CD4-positive, alpha-beta T cell treated with Interleukin-21 for 1 hour (primary cell): ENCODE measurements at regions not wholly inside any gene's neighbourhood (a gene's known extent, or its start where the extent isn't known, plus 50 kb on each side); places are given as distances from the start of the nearest gene placed in this dataset.

Experiments
- DNase-seq: peaks from one replicate; pipeline ENCODE4 v3.0.0-alpha.2; 2020

- DNase-seq = no peak
These were observed 469.5 kb downstream of the MAN2A1 start for GRCh38 chr5:110159202-110159601.

GRCh38 chr5:110161162-110161561 lies 471.4 kb downstream of the MAN2A1 start:
- DNase-seq = no peak

GRCh38 chr5:110165366-110165765 lies 475.6 kb downstream of the MAN2A1 start:
- no peak for DNase-seq

- no peak for DNase-seq
These were observed 477.7 kb downstream of the MAN2A1 start for GRCh38 chr5:110167384-110167783.

- no peak for DNase-seq
These were observed 479.7 kb downstream of the MAN2A1 start for GRCh38 chr5:110169461-110169860.

- no peak for DNase-seq
These were observed 488.0 kb downstream of the MAN2A1 start for GRCh38 chr5:110177729-110178128.

- no peak for DNase-seq
These were observed 489.6 kb downstream of the MAN2A1 start for GRCh38 chr5:110179321-110179720.

GRCh38 chr5:110194191-110194590 lies 504.5 kb downstream of the MAN2A1 start:
- no peak for DNase-seq

GRCh38 chr5:110195288-110195687 lies 505.6 kb downstream of the MAN2A1 start:
- DNase-seq = no peak

- no peak for DNase-seq
These were observed 512.1 kb downstream of the MAN2A1 start for GRCh38 chr5:110201791-110202190.

- no peak for DNase-seq
These were observed 513.9 kb downstream of the MAN2A1 start for GRCh38 chr5:110203661-110204060.

GRCh38 chr5:110209401-110209800 lies 517.1 kb downstream of the TMEM232 start:
- no peak for DNase-seq

- DNase-seq = no peak
These were observed 507.5 kb downstream of the TMEM232 start for GRCh38 chr5:110218981-110219380.

GRCh38 chr5:110219769-110220168 lies 506.7 kb downstream of the TMEM232 start:
- no peak for DNase-seq

- no peak for DNase-seq
These were observed 505.4 kb downstream of the TMEM232 start for GRCh38 chr5:110221036-110221435.

GRCh38 chr5:110224050-110224449 lies 502.4 kb downstream of the TMEM232 start:
- DNase-seq = no peak

- DNase-seq = no peak
These were observed 500.5 kb downstream of the TMEM232 start for GRCh38 chr5:110225949-110226348.

- no peak for DNase-seq
These were observed 486.7 kb downstream of the TMEM232 start for GRCh38 chr5:110239786-110240185.

GRCh38 chr5:110242950-110243349 lies 483.5 kb downstream of the TMEM232 start:
- DNase-seq = no peak

GRCh38 chr5:110248921-110249320 lies 477.6 kb downstream of the TMEM232 start:
- no peak for DNase-seq

- DNase-seq = no peak
These were observed 476.1 kb downstream of the TMEM232 start for GRCh38 chr5:110250355-110250754.

- DNase-seq = no peak
These were observed 475.7 kb downstream of the TMEM232 start for GRCh38 chr5:110250755-110251154.

GRCh38 chr5:110251366-110251765 lies 475.1 kb downstream of the TMEM232 start:
- no peak for DNase-seq

- no peak for DNase-seq
These were observed 471.3 kb downstream of the TMEM232 start for GRCh38 chr5:110255194-110255593.

- DNase-seq = no peak
These were observed 470.2 kb downstream of the TMEM232 start for GRCh38 chr5:110256298-110256697.

GRCh38 chr5:110257971-110258370 lies 468.5 kb downstream of the TMEM232 start:
- DNase-seq = no peak
